ENCODE measurements at regions not wholly inside any gene's neighbourhood (a gene's known extent, or its start where the extent isn't known, plus 50 kb on each side); places are given as distances from the start of the nearest gene placed in this dataset.

- Histone ChIP-seq H3K36me3 (ENCODE audit: control insufficient read depth, insufficient read depth, low read length) (no peaks in the 10 kb centered on the region), H3K4me1 (ENCODE audit: control insufficient read depth, insufficient read depth, low read length) (peaks cover 3% of the 10 kb centered on the region), H3K4me3 (ENCODE audit: low read length) (no peak overlapping the region), H3K27ac (ENCODE audit: low read depth, low read length) (no peak overlapping the region), H3K27me3 (ENCODE audit: control insufficient read depth, insufficient read depth, low read length, poor library complexity, severe bottlenecking) (no peaks in the 10 kb centered on the region), H3K9me3 (ENCODE audit: control insufficient read depth, low read length) (no peaks in the 10 kb centered on the region), H3K9ac (ENCODE audit: extremely low read depth, low read length, poor library complexity, severe bottlenecking) (no peak overlapping the region)
- Mint-ChIP-seq H3K9me3 (no peaks in the 10 kb centered on the region), H3K4me1 (no peaks in the 10 kb centered on the region), H3K36me3 (ENCODE audit: low read depth) (no peaks in the 10 kb centered on the region), H3K27me3 (ENCODE audit: insufficient read depth) (no peaks in the 10 kb centered on the region), H3K27ac (no peak overlapping the region), H3K4me3 (no peak overlapping the region)
- no peak for TF ChIP-seq CTCF (conservative IDR thresholded peaks at IDR 0.05)
- no peak for DNase-seq
- 75 to 81% methylated on average over 4 of the region's 4 CpGs for WGBS, 2 experiments (ENCODE audit: insufficient coverage in 1 of 2, insufficient read length in 1 of 2)
These were observed 506.9 kb downstream of the BCL11A start for GRCh38 chr2:60046529-60046928.

- no peaks in the 10 kb centered on the region for H3K9me3 Mint-ChIP-seq
- TF ChIP-seq CTCF (conservative IDR thresholded peaks at IDR 0.05), result no peak
- H3K4me1 Mint-ChIP-seq, result no peaks in the 10 kb centered on the region
- no peak overlapping the region for H3K27ac Mint-ChIP-seq
- Histone ChIP-seq H3K9me3 (ENCODE audit: control insufficient read depth, low read length) (no peaks in the 10 kb centered on the region), H3K36me3 (ENCODE audit: control insufficient read depth, insufficient read depth, low read length) (no peaks in the 10 kb centered on the region), H3K27me3 (ENCODE audit: control insufficient read depth, insufficient read depth, low read length, poor library complexity, severe bottlenecking) (no peaks in the 10 kb centered on the region), H3K27ac (ENCODE audit: low read depth, low read length) (no peak overlapping the region), H3K4me1 (ENCODE audit: control insufficient read depth, insufficient read depth, low read length) (peaks cover 3% of the 10 kb centered on the region), H3K4me3 (ENCODE audit: low read length) (no peak overlapping the region), H3K9ac (ENCODE audit: extremely low read depth, low read length, poor library complexity, severe bottlenecking) (no peak overlapping the region)
- H3K4me3 Mint-ChIP-seq, result no peak overlapping the region
- no peaks in the 10 kb centered on the region for H3K27me3 Mint-ChIP-seq (ENCODE audit: insufficient read depth)
- 100% methylated on average over 1 of the region's 1 CpG; no CpG with 5 or more reads in 1 of the 2 experiments for WGBS, 2 experiments (ENCODE audit: insufficient coverage in 1 of 2, insufficient read length in 1 of 2)
- DNase-seq, result no peak
- H3K36me3 Mint-ChIP-seq (ENCODE audit: low read depth), result no peaks in the 10 kb centered on the region
These were observed 508.0 kb downstream of the BCL11A start for GRCh38 chr2:60045456-60045855.

- DNase-seq, result no peak
- Histone ChIP-seq H3K4me1 (ENCODE audit: control insufficient read depth, insufficient read depth, low read length) (peaks cover 3% of the 10 kb centered on the region), H3K36me3 (ENCODE audit: control insufficient read depth, insufficient read depth, low read length) (no peaks in the 10 kb centered on the region), H3K9ac (ENCODE audit: extremely low read depth, low read length, poor library complexity, severe bottlenecking) (no peak overlapping the region), H3K27ac (ENCODE audit: low read depth, low read length) (no peak overlapping the region), H3K9me3 (ENCODE audit: control insufficient read depth, low read length) (no peaks in the 10 kb centered on the region), H3K4me3 (ENCODE audit: low read length) (no peak overlapping the region), H3K27me3 (ENCODE audit: control insufficient read depth, insufficient read depth, low read length, poor library complexity, severe bottlenecking) (no peaks in the 10 kb centered on the region)
- 93 to 100% methylated on average over 1 of the region's 1 CpG for WGBS, 2 experiments (ENCODE audit: insufficient coverage in 1 of 2, insufficient read length in 1 of 2)
- no peaks in the 10 kb centered on the region for H3K27me3 Mint-ChIP-seq (ENCODE audit: insufficient read depth)
- H3K9me3 Mint-ChIP-seq, result peaks cover 2% of the 10 kb centered on the region
- H3K4me3 Mint-ChIP-seq, result no peak overlapping the region
- TF ChIP-seq CTCF (conservative IDR thresholded peaks at IDR 0.05), result no peak
- no peaks in the 10 kb centered on the region for H3K4me1 Mint-ChIP-seq
- H3K36me3 Mint-ChIP-seq (ENCODE audit: low read depth), result no peaks in the 10 kb centered on the region
- H3K27ac Mint-ChIP-seq, result no peak overlapping the region
These were observed 509.0 kb downstream of the BCL11A start for GRCh38 chr2:60044484-60044883.

Data from endodermal cell (in vitro differentiated cells).